ENCODE measurements at regions not wholly inside any gene's neighbourhood (a gene's known extent, or its start where the extent isn't known, plus 50 kb on each side); places are given as distances from the start of the nearest gene placed in this dataset.

DNA sequence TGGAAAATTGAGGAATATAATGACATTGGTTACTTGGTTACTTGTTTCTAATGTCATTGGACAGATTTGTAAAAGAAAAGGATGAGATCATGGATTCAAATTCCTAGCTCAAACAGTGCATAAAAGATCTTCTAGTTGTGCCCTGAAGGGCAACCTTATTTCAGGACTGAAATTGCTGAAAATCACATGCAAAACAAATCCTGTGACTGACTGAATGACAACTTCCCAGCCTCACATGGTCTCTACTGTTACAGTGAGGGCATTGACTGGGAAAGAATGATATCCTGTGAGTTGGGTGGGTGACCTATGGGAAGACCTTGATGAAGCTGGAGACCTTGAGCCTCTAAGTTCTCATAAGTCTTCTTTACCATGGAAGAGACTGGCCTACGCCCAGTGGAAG lies 90.4 kb upstream of the HAAO start:
- Histone ChIP-seq H3K27ac (no peak overlapping the region), H3K4me1 (peaks cover 0 to 38% of the 10 kb centered on the region in 2 donors), H3K9me3 (no peaks in the 10 kb centered on the region), H3K36me3 (no peaks in the 10 kb centered on the region), H3K27me3 (no peaks in the 10 kb centered on the region), H3K4me3 (no peak overlapping the region)
- TF ChIP-seq, protein P1, sequence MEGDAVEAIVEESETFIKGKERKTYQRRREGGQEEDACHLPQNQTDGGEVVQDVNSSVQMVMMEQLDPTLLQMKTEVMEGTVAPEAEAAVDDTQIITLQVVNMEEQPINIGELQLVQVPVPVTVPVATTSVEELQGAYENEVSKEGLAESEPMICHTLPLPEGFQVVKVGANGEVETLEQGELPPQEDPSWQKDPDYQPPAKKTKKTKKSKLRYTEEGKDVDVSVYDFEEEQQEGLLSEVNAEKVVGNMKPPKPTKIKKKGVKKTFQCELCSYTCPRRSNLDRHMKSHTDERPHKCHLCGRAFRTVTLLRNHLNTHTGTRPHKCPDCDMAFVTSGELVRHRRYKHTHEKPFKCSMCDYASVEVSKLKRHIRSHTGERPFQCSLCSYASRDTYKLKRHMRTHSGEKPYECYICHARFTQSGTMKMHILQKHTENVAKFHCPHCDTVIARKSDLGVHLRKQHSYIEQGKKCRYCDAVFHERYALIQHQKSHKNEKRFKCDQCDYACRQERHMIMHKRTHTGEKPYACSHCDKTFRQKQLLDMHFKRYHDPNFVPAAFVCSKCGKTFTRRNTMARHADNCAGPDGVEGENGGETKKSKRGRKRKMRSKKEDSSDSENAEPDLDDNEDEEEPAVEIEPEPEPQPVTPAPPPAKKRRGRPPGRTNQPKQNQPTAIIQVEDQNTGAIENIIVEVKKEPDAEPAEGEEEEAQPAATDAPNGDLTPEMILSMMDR (IDR thresholded peaks at IDR 0.05): no peak
- no peak for DNase-seq (ENCODE audit: low spot score)

DNA sequence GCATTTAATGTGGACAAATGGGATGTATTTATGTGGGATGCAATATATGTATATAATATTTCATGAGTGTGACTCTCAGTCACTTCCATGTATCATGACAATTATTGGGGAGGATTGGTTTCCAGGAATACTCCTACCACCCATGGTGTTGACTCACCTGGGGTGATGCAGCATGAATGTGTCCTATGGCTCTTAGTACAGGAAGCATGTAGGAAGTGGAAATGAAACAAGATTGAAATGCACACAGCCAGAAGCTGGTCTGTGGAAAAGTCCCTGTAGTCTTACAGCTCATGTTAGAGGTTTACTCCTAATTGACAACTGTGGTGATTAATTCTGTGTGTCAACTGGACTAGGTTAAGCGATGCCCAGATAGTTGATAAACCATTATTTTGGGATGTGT lies 89.3 kb upstream of the HAAO start:
- Histone ChIP-seq H3K27me3 (no peaks in the 10 kb centered on the region), H3K27ac (no peak overlapping the region), H3K9me3 (no peaks in the 10 kb centered on the region), H3K4me1 (peaks cover 0 to 48% of the 10 kb centered on the region in 2 donors), H3K4me3 (no peak overlapping the region), H3K36me3 (no peaks in the 10 kb centered on the region)
- DNase-seq (ENCODE audit: low spot score): no peak
- TF ChIP-seq, protein P1 (IDR thresholded peaks at IDR 0.05): no peak

DNA sequence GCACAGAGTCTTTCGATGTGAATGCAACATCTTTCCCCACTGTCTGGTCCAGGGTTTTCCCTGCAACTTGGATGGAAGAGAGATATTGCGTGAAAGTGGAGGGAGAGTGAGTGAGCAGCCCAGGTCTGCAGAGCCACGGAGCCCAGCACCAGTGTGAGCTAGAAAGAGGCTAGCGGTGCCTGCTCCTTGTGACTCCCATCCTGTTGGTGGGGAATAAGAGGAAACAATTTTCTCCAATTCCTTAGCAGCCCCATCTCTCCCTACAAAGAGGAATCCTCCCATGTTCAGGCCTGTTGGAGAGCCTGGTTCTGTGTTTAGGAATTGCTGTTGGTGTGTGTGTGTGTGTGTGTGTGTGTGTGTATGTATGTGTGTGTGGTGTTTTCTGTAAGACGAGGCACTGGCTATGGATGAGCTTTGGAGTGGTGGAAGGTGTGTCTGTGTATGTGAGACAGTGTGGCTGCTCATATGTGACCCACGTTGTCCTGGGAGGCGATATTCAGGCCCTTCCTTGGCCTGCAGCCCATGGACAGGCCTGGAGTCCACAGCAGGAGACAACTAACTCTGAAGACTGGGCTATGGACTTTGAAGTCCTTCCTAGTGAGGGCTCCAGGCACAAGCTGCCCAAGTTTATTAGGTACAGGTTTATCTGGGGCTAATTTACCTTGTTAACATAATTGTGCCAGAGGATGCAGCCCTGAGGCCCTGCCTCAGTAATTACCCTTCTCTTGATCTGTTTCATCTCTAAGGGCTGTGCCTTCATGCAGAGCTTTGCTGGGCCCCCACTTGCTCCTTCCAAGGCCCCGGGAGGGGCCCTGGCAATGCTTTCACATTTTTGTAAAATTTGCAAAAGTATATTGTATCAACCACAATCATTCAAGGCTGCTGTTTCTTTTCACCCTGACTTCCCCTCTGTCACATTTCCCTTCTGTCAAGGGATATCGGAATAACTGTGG lies 88.6 kb upstream of the HAAO start:
- no peak for DNase-seq (ENCODE audit: low spot score)
- Histone ChIP-seq H3K4me1 (peaks cover 0 to 55% of the 10 kb centered on the region in 2 donors), H3K27me3 (no peaks in the 10 kb centered on the region), H3K9me3 (no peaks in the 10 kb centered on the region), H3K4me3 (no peak overlapping the region), H3K27ac (peak overlapping the region in 1 of 2 donors; percentile 51), H3K36me3 (no peaks in the 10 kb centered on the region)
- TF ChIP-seq, protein P1 (IDR thresholded peaks at IDR 0.05): no peak

DNA sequence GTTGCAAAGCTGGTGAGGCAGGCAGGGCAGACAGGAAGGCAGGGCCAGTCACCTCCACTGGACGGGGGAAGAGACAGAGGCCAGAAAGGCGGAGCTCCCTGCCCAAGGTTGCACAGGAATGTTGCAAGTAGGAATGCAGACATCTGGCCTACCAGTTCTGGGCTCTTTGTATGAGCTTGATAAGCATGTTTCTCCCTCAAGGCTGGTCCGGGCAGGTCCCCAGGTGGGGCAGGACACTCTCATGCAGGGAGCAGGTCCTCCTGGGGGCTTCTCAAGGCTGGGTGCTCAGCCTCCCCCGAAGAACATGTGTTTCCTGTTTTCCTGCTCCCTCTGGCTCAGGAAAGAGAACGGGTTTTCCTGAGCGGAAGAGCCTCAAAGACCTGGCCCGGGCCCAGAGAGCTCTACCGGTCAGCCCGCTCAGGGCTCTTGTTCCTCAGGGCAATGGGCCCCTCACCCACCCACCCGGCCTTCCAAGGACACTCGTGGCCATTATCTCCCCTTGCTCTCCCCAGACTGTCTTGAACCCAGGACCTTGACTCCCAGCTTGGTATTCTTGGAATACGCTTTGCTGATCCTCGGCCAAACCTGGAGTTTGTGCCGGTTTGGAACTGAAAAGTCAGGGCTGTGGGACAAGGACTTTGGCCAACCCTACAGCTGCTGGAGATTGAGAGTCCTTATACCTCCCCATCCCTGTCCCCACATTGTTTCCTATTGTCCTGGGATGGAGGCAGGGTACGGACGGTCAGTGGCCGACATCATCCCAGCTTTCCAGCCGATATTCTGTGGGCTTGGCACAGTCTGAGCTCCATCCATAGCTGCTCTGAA lies 87.7 kb upstream of the HAAO start:
- H3K4me1 ChIP-seq: peaks cover 0 to 63% of the 10 kb centered on the region in 2 donors

DNA sequence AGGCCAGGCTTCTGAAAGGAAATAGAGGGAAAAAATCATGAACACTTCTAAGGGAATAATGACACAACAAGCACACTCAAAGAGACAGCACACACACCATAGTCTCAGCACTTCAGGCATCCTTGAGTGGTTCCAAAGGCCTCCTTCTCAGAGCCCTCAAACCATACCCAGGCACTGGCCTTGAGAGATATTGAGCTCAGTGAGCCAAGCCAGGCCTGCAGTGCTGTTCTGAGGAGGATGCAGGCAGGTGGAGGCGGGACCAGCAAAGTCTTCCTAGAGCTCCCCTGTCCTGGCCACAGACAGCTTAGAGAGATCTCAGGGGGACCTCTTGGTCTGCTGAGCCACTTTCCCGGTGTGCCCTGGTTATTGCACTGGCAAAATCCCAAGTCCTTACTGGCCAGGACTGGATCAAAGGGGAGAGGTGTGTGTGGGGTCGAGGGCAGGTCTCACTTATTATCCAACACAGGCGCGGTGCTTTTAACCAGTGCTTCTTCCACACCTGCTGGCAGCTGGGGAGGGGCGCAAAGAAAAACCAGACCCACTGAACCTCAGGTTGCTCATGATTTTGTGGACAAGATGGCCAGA lies 86.8 kb upstream of the HAAO start:
- Histone ChIP-seq H3K27me3 (no peaks in the 10 kb centered on the region), H3K36me3 (no peaks in the 10 kb centered on the region), H3K4me3 (no peak overlapping the region), H3K27ac (peak overlapping the region; percentile 27 to 45), H3K4me1 (peaks cover 0 to 72% of the 10 kb centered on the region in 2 donors), H3K9me3 (no peaks in the 10 kb centered on the region)
- no peak for DNase-seq (ENCODE audit: low spot score)
- TF ChIP-seq, protein P1 (IDR thresholded peaks at IDR 0.05): no peak

More for the DNA sequence above, 87.7 kb upstream of the HAAO start:
- Histone ChIP-seq H3K27ac (peak overlapping the region; percentile 27 to 51), H3K36me3 (no peaks in the 10 kb centered on the region), H3K4me3 (no peak overlapping the region), H3K9me3 (no peaks in the 10 kb centered on the region), H3K27me3 (no peaks in the 10 kb centered on the region)
- TF ChIP-seq, protein P1 (IDR thresholded peaks at IDR 0.05): no peak
- DNase-seq (ENCODE audit: low spot score): no peak
